ENCODE measurements at regions not wholly inside any gene's neighbourhood (a gene's known extent, or its start where the extent isn't known, plus 50 kb on each side); places are given as distances from the start of the nearest gene placed in this dataset.

DNA sequence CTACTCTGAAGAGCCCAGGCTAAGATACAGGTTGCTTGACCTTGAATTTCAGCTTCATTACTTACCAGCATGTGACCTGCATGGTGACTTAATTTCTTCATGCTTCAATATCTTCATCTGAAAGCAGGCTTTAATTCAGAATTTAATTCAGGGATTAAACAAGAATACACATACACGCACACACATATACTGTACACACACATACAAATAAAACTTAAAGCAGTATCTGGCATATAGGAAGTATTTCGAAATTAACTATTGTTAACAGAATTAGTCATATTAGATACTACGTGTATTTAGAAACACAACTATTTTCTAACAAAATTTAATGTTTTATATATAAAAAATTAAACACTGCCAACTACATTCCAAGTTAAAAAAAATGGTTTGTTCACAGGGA lies 640.3 kb downstream of the SLC6A15 start:
- POLR2A ChIA-PET, result no interaction called here
- no peak for DNase-seq (ENCODE audit: extremely low spot score)
- CTCF ChIA-PET, result no interaction called here
- TF ChIP-seq, protein P1, sequence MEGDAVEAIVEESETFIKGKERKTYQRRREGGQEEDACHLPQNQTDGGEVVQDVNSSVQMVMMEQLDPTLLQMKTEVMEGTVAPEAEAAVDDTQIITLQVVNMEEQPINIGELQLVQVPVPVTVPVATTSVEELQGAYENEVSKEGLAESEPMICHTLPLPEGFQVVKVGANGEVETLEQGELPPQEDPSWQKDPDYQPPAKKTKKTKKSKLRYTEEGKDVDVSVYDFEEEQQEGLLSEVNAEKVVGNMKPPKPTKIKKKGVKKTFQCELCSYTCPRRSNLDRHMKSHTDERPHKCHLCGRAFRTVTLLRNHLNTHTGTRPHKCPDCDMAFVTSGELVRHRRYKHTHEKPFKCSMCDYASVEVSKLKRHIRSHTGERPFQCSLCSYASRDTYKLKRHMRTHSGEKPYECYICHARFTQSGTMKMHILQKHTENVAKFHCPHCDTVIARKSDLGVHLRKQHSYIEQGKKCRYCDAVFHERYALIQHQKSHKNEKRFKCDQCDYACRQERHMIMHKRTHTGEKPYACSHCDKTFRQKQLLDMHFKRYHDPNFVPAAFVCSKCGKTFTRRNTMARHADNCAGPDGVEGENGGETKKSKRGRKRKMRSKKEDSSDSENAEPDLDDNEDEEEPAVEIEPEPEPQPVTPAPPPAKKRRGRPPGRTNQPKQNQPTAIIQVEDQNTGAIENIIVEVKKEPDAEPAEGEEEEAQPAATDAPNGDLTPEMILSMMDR (IDR thresholded peaks at IDR 0.05; ENCODE audit: control extremely low read depth, extremely low read depth, low read depth, missing control alignments), result no peak

DNA sequence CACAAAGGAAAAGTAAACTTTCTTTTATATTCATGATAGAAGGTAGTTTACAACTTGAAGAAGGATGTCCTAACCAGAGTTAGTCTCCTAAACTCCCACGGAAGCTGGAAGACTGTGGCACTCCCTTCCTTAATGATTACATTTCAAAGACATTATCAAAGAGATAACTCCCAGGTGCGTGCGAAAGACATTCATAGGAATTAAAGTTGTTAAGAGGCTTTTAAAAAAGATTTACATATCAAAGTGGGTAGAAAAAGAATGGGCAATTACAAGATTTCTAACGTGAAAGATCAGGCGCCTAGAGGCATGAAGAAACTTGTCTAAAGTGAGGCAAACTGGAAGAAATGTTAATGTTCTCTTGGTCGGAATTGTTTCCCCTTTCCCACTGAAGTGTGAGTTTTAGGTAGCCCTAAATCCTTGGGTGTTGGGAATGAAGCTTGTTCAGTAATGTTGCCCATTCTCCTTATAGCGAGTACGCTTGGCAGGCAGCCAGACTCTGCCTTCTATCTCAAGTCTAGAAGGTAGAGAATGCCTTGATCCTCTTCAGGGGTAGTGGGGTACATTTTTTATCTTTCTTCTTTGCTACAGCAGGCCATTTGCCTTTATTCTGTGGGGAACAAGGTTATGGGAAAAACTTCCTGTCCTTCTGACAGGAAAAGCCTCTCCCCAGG lies 642.0 kb downstream of the SLC6A15 start:
- ChIA-PET POLR2A (no interaction called here), CTCF (no interaction called here)
- TF ChIP-seq, protein P1 (IDR thresholded peaks at IDR 0.05; ENCODE audit: control extremely low read depth, extremely low read depth, low read depth, missing control alignments), result no peak
- DNase-seq (ENCODE audit: extremely low spot score), result no peak

DNA sequence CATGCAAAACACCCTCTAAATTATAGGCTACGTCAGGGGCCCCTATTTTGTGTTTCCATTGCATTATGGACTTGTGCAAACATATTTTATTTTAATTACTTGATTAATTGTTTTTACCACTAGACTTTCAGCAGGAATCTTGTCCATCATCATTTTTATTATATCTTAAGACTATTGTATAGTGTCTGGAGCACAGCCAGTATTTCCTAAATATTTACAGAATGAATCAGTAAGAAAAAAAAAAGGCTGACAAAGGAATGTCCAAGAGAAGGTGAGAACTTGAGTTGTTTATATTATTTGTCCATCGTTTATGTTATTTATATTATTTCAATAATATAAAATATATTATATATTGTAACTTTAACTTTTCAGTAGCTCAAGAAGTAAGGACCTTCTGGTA lies 664.7 kb downstream of the SLC6A15 start:
- ChIA-PET CTCF (no interaction called here), POLR2A (no interaction called here)
- TF ChIP-seq, protein P1 (IDR thresholded peaks at IDR 0.05; ENCODE audit: control extremely low read depth, extremely low read depth, low read depth, missing control alignments), result no peak
- DNase-seq (ENCODE audit: extremely low spot score), result no peak

DNA sequence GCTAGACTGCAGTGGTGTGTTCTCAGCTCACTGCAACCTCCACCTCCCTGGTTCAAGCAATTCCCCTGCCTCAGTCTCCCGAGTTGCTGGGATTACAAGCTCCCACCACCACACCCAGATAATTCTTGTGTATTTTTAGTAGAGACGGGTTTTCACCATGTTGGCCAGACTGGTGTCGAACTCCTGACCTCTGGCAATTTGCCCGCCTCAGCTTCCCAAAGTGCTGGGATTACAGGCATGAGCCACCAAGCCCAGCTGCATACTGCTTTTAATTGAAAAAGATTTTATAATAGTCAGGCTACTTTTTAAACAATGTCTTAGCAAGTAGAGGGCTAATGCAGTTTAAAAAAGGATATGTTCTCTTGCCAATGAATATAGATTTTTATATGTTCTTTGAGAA lies 668.9 kb downstream of the SLC6A15 start:
- no peak for DNase-seq (ENCODE audit: extremely low spot score)
- TF ChIP-seq, protein P1 (IDR thresholded peaks at IDR 0.05; ENCODE audit: control extremely low read depth, extremely low read depth, low read depth, missing control alignments), result no peak
- ChIA-PET CTCF (no interaction called here), POLR2A (no interaction called here)

DNA sequence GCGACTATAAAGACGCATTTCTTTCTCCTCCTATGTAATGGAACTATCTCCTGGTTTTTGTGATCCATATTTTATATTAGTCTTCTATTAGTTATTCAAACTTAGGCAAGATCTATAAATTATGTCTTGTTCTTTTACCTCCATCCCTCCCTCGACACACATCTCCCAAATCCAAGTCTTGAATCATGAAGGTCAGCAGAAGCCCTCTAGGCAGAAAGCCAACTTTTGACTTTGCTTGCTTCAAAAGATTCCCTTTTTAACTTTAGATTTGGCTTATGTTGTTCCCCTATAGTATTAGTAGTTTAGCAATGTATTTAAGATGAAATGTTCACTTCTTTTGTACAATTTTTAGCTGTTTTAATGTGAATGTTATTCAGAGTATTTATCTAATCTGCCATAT lies 689.8 kb downstream of the SLC6A15 start:
- POLR2A ChIA-PET, result no interaction called here
- TF ChIP-seq, protein P1 (IDR thresholded peaks at IDR 0.05; ENCODE audit: control extremely low read depth, extremely low read depth, low read depth, missing control alignments), result no peak
- no peak for DNase-seq (ENCODE audit: extremely low spot score)
- CTCF ChIA-PET, result no interaction called here

DNA sequence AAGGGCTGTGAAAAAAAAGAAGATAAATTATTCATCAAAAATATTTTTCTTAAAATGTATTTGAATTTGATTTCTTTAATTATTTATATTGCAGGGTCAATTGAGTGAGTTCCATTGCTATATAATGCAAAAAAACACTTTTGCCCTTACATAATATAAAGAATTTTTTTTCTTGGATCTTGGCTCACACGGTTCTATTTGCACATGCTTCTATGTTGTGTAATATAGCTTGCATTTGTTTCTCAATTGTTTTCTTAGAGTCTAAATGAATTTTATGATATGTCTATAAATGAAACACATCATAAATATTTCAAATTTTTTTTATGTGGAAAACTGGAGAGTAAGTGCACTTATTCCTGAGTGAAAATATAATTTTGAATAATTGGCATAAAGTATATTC lies 694.2 kb downstream of the SLC6A15 start:
- ChIA-PET POLR2A (no interaction called here), CTCF (no interaction called here)
- no peak for DNase-seq (ENCODE audit: extremely low spot score)
- TF ChIP-seq, protein P1 (IDR thresholded peaks at IDR 0.05; ENCODE audit: control extremely low read depth, extremely low read depth, low read depth, missing control alignments), result no peak

DNA sequence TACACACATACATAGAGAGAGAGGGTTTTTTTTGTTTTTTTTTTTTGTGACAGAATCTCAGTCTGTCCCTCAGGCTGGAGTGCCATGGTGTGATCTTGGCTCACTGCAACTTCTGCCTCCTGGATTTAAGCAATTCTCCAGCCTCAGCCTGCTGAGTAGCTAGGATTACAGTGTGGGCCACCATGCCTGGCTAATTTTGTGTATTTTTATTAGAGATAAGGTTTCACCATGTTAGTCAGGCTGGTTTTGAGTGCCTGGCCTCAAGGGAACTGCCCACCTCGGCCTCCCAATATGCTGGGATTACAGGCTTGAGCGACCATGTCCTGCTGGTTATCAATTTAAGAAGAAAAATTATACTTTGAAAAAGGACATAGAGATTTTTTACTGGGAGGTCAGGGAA lies 710.6 kb downstream of the SLC6A15 start:
- no peak for DNase-seq (ENCODE audit: extremely low spot score)
- ChIA-PET POLR2A (no interaction called here), CTCF (no interaction called here)
- TF ChIP-seq, protein P1 (IDR thresholded peaks at IDR 0.05; ENCODE audit: control extremely low read depth, extremely low read depth, low read depth, missing control alignments), result no peak

Measured in GM10248 (cell line).